ENCODE measurements at regions not wholly inside any gene's neighbourhood (a gene's known extent, or its start where the extent isn't known, plus 50 kb on each side); places are given as distances from the start of the nearest gene placed in this dataset.

DNA sequence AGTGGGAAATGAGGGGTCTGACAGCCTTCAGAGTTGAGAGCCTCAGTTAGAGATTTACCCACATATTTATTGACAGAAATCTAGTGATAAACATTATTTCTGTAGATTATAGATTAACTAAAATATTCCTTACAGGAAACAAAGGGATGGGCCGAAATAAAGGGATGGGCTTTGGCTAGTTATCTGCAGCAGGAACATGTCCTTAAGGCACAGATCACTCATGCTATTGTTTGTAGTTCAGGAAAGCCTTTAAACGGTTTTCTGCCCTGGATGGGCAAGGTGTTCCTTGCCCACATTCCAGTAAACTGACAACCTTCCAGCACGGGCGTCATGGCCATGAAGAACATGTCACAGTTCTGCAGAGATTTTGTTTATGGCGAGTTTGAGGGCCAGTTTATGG is 154.8 kb upstream of the TOM1L1 start:
- TF ChIP-seq POLR2A (IDR thresholded peaks at IDR 0.05; ENCODE audit: low read depth, low read length) (no peak), POLR2AphosphoS5 (IDR thresholded peaks at IDR 0.05; ENCODE audit: low read depth, low read length) (no peak)

Data from GM12892 (cell line).